VCaP (cell line): ENCODE measurements at regions not wholly inside any gene's neighbourhood (a gene's known extent, or its start where the extent isn't known, plus 50 kb on each side); places are given as distances from the start of the nearest gene placed in this dataset.

ENCODE experiments used
- H3K27ac ChIP-seq: fragments of 450-650 bp; 2 replicates; pipeline ENCODE4 v1.5.1; 2017
- CTCF ChIP-seq: fragments of 450-650 bp; conservative IDR thresholded peaks from 2 replicates; pipeline ENCODE4 v1.5.1; 2017; ENCODE audit warnings: mild to moderate bottlenecking, moderate library complexity

- H3K27ac ChIP-seq = no peak overlapping the region
Measured at GRCh38 chr3:46094506-46094905, 67.2 kb upstream of the XCR1 start.

GRCh38 chr3:46093966-46094365 is 66.7 kb upstream of the XCR1 start:
- H3K27ac ChIP-seq = no peak overlapping the region
- no peak for TF ChIP-seq CTCF

More at GRCh38 chr3:46094506-46094905, 67.2 kb upstream of the XCR1 start:
- TF ChIP-seq CTCF = no peak

GRCh38 chr3:46093327-46093942 is 66.2 kb upstream of the XCR1 start:
- no peak overlapping the region for H3K27ac ChIP-seq
- TF ChIP-seq CTCF = no peak

- no peak for TF ChIP-seq CTCF
- H3K27ac ChIP-seq = no peak overlapping the region
Measured at GRCh38 chr3:46092702-46093080, 65.4 kb upstream of the XCR1 start.

- H3K27ac ChIP-seq = no peak overlapping the region
Measured at GRCh38 chr3:46091741-46092701, 64.7 kb upstream of the XCR1 start.

GRCh38 chr3:46091046-46091445 is 63.8 kb upstream of the XCR1 start:
- no peak for TF ChIP-seq CTCF
- H3K27ac ChIP-seq = no peak overlapping the region

More at GRCh38 chr3:46091741-46092701, 64.7 kb upstream of the XCR1 start:
- TF ChIP-seq CTCF = no peak

- H3K27ac ChIP-seq = no peak overlapping the region
- TF ChIP-seq CTCF = no peak
Measured at GRCh38 chr3:46090161-46090591, 62.9 kb upstream of the XCR1 start.
